H1 (cell line): ENCODE measurements at regions not wholly inside any gene's neighbourhood (a gene's known extent, or its start where the extent isn't known, plus 50 kb on each side); places are given as distances from the start of the nearest gene placed in this dataset.
"Not testable (repeated sequence)": the region's sequence is repeated elsewhere in the genome, so short reads cannot be mapped to it uniquely, and the experiment has no call there.

Experiments used
- CTCF ChIA-PET: fragments of 300-600 bp; sonication (Branson Sonifier 250); formaldehyde crosslinking; loops from one replicate; lab custom pipeline; 2021; ENCODE audit not compliant: partially characterized antibody; lab: Charles Lee
- POLR2A ChIA-PET: fragments of 300-600 bp; sonication (Branson Sonifier 250); formaldehyde crosslinking; loops from one replicate; lab custom pipeline; 2021; ENCODE audit warnings: inconsistent platforms; ENCODE audit not compliant: partially characterized antibody; lab: Charles Lee
- DNase-seq, 2 experiments: peaks; one replicate each; pipeline versions ENCODE4 v3.0.0 to v3.0.0-alpha.2; 2010 to 2022; ENCODE audit warnings: low spot score in 2 of 2, low read depth in 1 of 2, mixed read lengths in 1 of 2
- FAIRE-seq: peaks from 2 replicates; lab custom pipeline; 2011; peaks lifted over from hg19 to GRCh38; lab: Jason Lieb, UNC
- H2AFZ ChIP-seq: 2 replicates; pipeline ENCODE4 v1.8.1; 2012; ENCODE audit warnings: low read length, inconsistent platforms
- H2AK5ac ChIP-seq: 2 replicates; pipeline ENCODE4 v1.6.1; 2013; ENCODE audit warnings: low read depth, low read length
- H2BK120ac ChIP-seq: replicated peaks from 2 replicates; pipeline ENCODE3; 2013; ENCODE audit warnings: low read depth, low read length, inconsistent platforms
- H2BK12ac ChIP-seq: 2 replicates; pipeline ENCODE4 v1.6.1; 2013; ENCODE audit warnings: low read depth, low read length
- H2BK15ac ChIP-seq: 2 replicates; pipeline ENCODE4 v1.6.1; 2013; ENCODE audit warnings: low read length
- H2BK20ac ChIP-seq: 2 replicates; pipeline ENCODE4 v1.6.1; 2013; ENCODE audit warnings: low read length
- H2BK5ac ChIP-seq: 2 replicates; pipeline ENCODE4 v1.6.1; 2013; ENCODE audit warnings: low read depth, low read length
- H3K14ac ChIP-seq: 2 replicates; pipeline ENCODE4 v1.6.1; 2013; ENCODE audit warnings: inconsistent platforms; ENCODE audit not compliant: insufficient read length
- H3K18ac ChIP-seq: 2 replicates; pipeline ENCODE4 v1.6.1; 2013; ENCODE audit warnings: low read length; ENCODE audit errors: extremely low read depth
- H3K23ac ChIP-seq: 2 replicates; pipeline ENCODE4 v1.6.1; 2013; ENCODE audit warnings: inconsistent platforms; ENCODE audit not compliant: insufficient read length
- H3K23me2 ChIP-seq: 2 replicates; pipeline ENCODE4 v1.6.1; 2013; ENCODE audit warnings: low read depth, low read length
- H3K27ac ChIP-seq: 2 replicates; pipeline ENCODE4 v1.6.1; 2011; ENCODE audit warnings: low read depth, low read length, inconsistent platforms
- H3K27me3 ChIP-seq, 4 experiments: replicated peaks in 1 of 4; 1 replicate in 1 of 4; 2 replicates in 3 of 4; pipeline versions ENCODE4 v1.6.1 to v1.8.1; 2011 to 2013; ENCODE audit warnings: low read length in 3 of 4, mild to moderate bottlenecking in 3 of 4, inconsistent platforms in 2 of 4, mixed read lengths in 2 of 4, moderate library complexity in 1 of 4; ENCODE audit not compliant: control insufficient read depth in 3 of 4, insufficient read depth in 3 of 4; ENCODE audit errors: extremely low read depth in 1 of 4
- H3K36me3 ChIP-seq, 4 experiments: 2 replicates each; pipeline versions ENCODE4 v1.6.1 to v1.8.1; 2011 to 2013; ENCODE audit warnings: mild to moderate bottlenecking in 4 of 4, low read length in 3 of 4, moderate library complexity in 2 of 4, control low read depth in 1 of 4, inconsistent platforms in 1 of 4; ENCODE audit not compliant: insufficient read depth in 4 of 4, control insufficient read depth in 2 of 4
- H3K4ac ChIP-seq: replicated peaks from 2 replicates; pipeline ENCODE3; 2013; ENCODE audit warnings: low read length, low read depth, mixed read lengths, inconsistent platforms; ENCODE audit not compliant: insufficient read length
- H3K4me1 ChIP-seq, 4 experiments: replicated peaks in 1 of 4; 1 replicate in 1 of 4; 2 replicates in 3 of 4; pipeline versions ENCODE4 v1.6.1 to v1.8.1; 2011 to 2013; ENCODE audit warnings: low read length in 3 of 4, inconsistent platforms in 2 of 4, mixed read lengths in 1 of 4; ENCODE audit not compliant: insufficient read depth in 4 of 4, control insufficient read depth in 3 of 4
- H3K4me2 ChIP-seq, 2 experiments: 2 replicates each; pipeline versions ENCODE4 v1.6.1 to v1.8.1; 2011 to 2013; ENCODE audit warnings: low read depth in 2 of 2, low read length in 2 of 2, control low read depth in 1 of 2, inconsistent platforms in 1 of 2, mild to moderate bottlenecking in 1 of 2; ENCODE audit not compliant: insufficient read depth in 1 of 2
- H3K4me3 ChIP-seq, 4 experiments: fragments of 200-600, 300-600 bp in 1 of 4; sonication (generic), shearing (Covaris generic), sonication (Bioruptor Twin) in 1 of 4; 2 replicates each; pipeline versions ENCODE4 v1.5.1 to v1.8.1; 2011 to 2016; ENCODE audit warnings: low read length in 4 of 4, low read depth in 3 of 4, control low read depth in 2 of 4, inconsistent platforms in 2 of 4, mild to moderate bottlenecking in 2 of 4, mixed read lengths in 1 of 4, moderate library complexity in 1 of 4; ENCODE audit not compliant: insufficient read depth in 2 of 4; ENCODE audit errors: extremely low read depth in 1 of 4
- H3K56ac ChIP-seq: replicated peaks from 2 replicates; pipeline ENCODE3; 2013; ENCODE audit warnings: low read depth, mild to moderate bottlenecking, mixed read lengths, low read length, inconsistent platforms; ENCODE audit not compliant: insufficient read length
- H3K79me1 ChIP-seq: 2 replicates; pipeline ENCODE4 v1.6.1; 2013; ENCODE audit warnings: low read depth, low read length, control low read depth
- H3K79me2 ChIP-seq, 2 experiments: 2 replicates each; pipeline versions ENCODE4 v1.6.1 to v1.8.1; 2012 to 2013; ENCODE audit warnings: low read length in 2 of 2, mild to moderate bottlenecking in 2 of 2, inconsistent platforms in 1 of 2; ENCODE audit not compliant: insufficient read depth in 2 of 2, control insufficient read depth in 1 of 2
- H3K9ac ChIP-seq, 4 experiments: replicated peaks in 1 of 4; 1 replicate in 1 of 4; 2 replicates in 3 of 4; pipeline versions ENCODE4 v1.6.1 to v1.8.1; 2011 to 2013; ENCODE audit warnings: low read depth in 3 of 4, low read length in 3 of 4, control low read depth in 2 of 4, mild to moderate bottlenecking in 2 of 4, moderate library complexity in 2 of 4, inconsistent platforms in 1 of 4; ENCODE audit errors: extremely low read depth in 1 of 4
- H3K9me3 ChIP-seq, 2 experiments: 2 replicates each; pipeline versions ENCODE4 v1.6.1 to v1.8.1; 2012 to 2013; ENCODE audit warnings: mild to moderate bottlenecking in 2 of 2, moderate library complexity in 2 of 2, control low read depth in 1 of 2, inconsistent platforms in 1 of 2, low read depth in 1 of 2, low read length in 1 of 2, mixed read lengths in 1 of 2; ENCODE audit not compliant: insufficient read depth in 2 of 2
- H4K20me1 ChIP-seq, 2 experiments: replicated peaks in 1 of 2; 2 replicates each; pipeline versions ENCODE3 to v1.8.1; 2011 to 2013; ENCODE audit warnings: inconsistent platforms in 2 of 2, low read length in 2 of 2, mild to moderate bottlenecking in 1 of 2; ENCODE audit not compliant: insufficient read depth in 2 of 2, control insufficient read depth in 1 of 2
- H4K5ac ChIP-seq: 2 replicates; pipeline ENCODE4 v1.6.1; 2013; ENCODE audit warnings: low read length, low read depth, mixed read lengths, inconsistent platforms; ENCODE audit not compliant: insufficient read length
- H4K8ac ChIP-seq: 2 replicates; pipeline ENCODE4 v1.8.0; 2013; ENCODE audit warnings: mild to moderate bottlenecking, moderate library complexity, low read length, inconsistent platforms; ENCODE audit not compliant: insufficient read depth; ENCODE audit errors: extremely low read depth
- H4K91ac ChIP-seq: replicated peaks from 2 replicates; pipeline ENCODE3; 2013; ENCODE audit warnings: low read length, mixed read lengths, inconsistent platforms; ENCODE audit not compliant: insufficient read length
- WGBS, 2 experiments: shearing (Covaris generic) in 1 of 2; methylation state at CpG; one replicate each; pipeline versions ENCODE4 v1.1.6 to v1.1.7; 2013 to 2015; ENCODE audit warnings: low lambda C conversion rate in 2 of 2, mixed read lengths in 2 of 2, inconsistent platforms in 1 of 2, low coverage in 1 of 2, missing lambda C conversion rate in 1 of 2; ENCODE audit not compliant: insufficient replicate concordance in 2 of 2, insufficient coverage in 1 of 2, insufficient read length in 1 of 2; ENCODE audit errors: extremely low coverage in 1 of 2, missing lambda C conversion rate in 1 of 2; 5-methylcytosine and 5-hydroxymethylcytosine counted together

DNA sequence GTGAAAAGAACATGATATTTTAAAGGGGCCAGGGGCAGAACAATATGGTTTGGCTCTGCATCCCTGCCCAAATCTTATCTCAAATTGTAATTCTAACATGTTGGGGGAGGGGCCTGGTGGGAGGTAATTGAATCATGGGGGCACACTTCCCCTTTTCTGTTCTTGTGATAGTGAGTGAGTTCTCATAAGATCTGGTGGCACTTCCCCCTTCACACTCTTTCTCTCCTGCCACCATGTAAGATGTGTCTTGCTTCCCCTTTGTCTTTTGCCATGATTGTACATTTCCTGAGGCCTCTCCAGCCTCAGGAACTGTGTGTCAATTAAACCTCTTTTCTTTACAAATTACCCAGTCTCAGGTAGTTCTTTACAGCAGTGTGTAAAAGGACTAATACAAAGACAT, 177.1 kb upstream of the ZNF322 start:
- H3K9ac ChIP-seq, H3K4me3 ChIP-seq, H4K8ac ChIP-seq, H3K9me3 ChIP-seq, H2AK5ac ChIP-seq, H3K56ac ChIP-seq, H3K27ac ChIP-seq, H4K91ac ChIP-seq, H3K23me2 ChIP-seq, H3K23ac ChIP-seq, H2BK120ac ChIP-seq, H3K27me3 ChIP-seq, H3K4me1 ChIP-seq, H4K5ac ChIP-seq, H2AFZ ChIP-seq, CTCF ChIA-PET, FAIRE-seq, H3K4ac ChIP-seq, H3K79me1 ChIP-seq, H3K14ac ChIP-seq, H3K79me2 ChIP-seq, DNase-seq, H2BK20ac ChIP-seq, H2BK12ac ChIP-seq, H3K36me3 ChIP-seq, POLR2A ChIA-PET, H2BK15ac ChIP-seq, H3K18ac ChIP-seq, H4K20me1 ChIP-seq, H2BK5ac ChIP-seq, H3K4me2 ChIP-seq: not testable (repeated sequence)

DNA sequence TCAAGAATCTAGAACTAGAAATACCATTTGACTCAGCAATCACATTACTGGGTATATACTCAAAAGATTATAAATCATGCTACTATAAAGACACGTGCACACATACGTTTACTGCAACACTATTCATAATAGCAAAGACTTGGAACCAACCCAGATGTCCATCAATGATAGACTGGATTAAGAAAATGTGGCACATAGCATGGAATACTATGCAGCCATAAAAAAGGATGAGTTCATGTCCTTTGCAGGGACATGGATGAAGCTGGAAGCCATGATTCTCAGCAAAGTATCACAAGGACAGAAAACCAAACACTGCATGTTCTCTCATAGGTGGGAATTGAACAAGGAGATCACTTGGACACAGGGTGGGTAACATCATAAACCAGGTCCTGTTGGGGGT, 185.3 kb upstream of the ZNF322 start:
- H3K4ac ChIP-seq, H2BK5ac ChIP-seq, H4K91ac ChIP-seq, FAIRE-seq, H3K79me1 ChIP-seq, H2AFZ ChIP-seq, H3K4me1 ChIP-seq, H3K9ac ChIP-seq, H2BK12ac ChIP-seq, H3K56ac ChIP-seq, H4K8ac ChIP-seq, H3K27me3 ChIP-seq, H4K20me1 ChIP-seq, H3K36me3 ChIP-seq, H4K5ac ChIP-seq, H3K79me2 ChIP-seq, H3K18ac ChIP-seq, H3K27ac ChIP-seq, CTCF ChIA-PET, H2BK15ac ChIP-seq, H3K4me2 ChIP-seq, H2AK5ac ChIP-seq, H3K23me2 ChIP-seq, DNase-seq, H2BK20ac ChIP-seq, H3K4me3 ChIP-seq, H3K9me3 ChIP-seq, H3K23ac ChIP-seq, H3K14ac ChIP-seq, H2BK120ac ChIP-seq, POLR2A ChIA-PET: not testable (repeated sequence)
- 93% methylated on average over 2 of the region's 2 CpGs; no CpG with 5 or more reads in 1 of the 2 experiments for WGBS, 2 experiments
